ENCODE measurements at regions not wholly inside any gene's neighbourhood (a gene's known extent, or its start where the extent isn't known, plus 50 kb on each side); places are given as distances from the start of the nearest gene placed in this dataset.

- ChIA-PET POLR2A (no interaction called here), CTCF (interaction anchor here in 1 of 2 donors (0.7 kb wide), 1 partner anchor 803 kb away, joined by 5 read pairs; no protein-coding TSS in a partner anchor)
- Mint-ChIP-seq H3K4me3 (no peak overlapping the region), H3K27me3 (no peaks in the 10 kb centered on the region), H3K36me3 (no peaks in the 10 kb centered on the region), H3K27ac (no peak overlapping the region), H3K9me3 (peaks cover 0 to under 1% (median 0%) of the 10 kb centered on the region in 3 donors), H3K4me1 (no peaks in the 10 kb centered on the region)
- H3K27ac ChIP-seq (ENCODE audit: low read length): no peak overlapping the region
- no peaks in the 10 kb centered on the region for H3K36me3 ChIP-seq (ENCODE audit: control insufficient read depth in 2 of 2, extremely low read depth in 1 of 2, insufficient read depth in 1 of 2, low read length in 1 of 2)
- WGBS (ENCODE audit: insufficient coverage): no CpG with 5 or more reads among the region's 6 CpGs
- H3K9me3 ChIP-seq: no peaks in the 10 kb centered on the region
- H3K4me1 ChIP-seq (ENCODE audit: control insufficient read depth in 1 of 2, extremely low read depth in 1 of 2, insufficient read depth in 2 of 2, low read length in 2 of 2): no peaks in the 10 kb centered on the region
- no peak overlapping the region for H3K4me3 ChIP-seq (ENCODE audit: control insufficient read depth in 1 of 2, extremely low read depth in 1 of 2, low read length in 1 of 2)
- ATAC-seq (replicated peaks in 1 of 4) (no peak), DNase-seq (no peak)
- no peaks in the 10 kb centered on the region for H3K27me3 ChIP-seq (replicated peaks in 1 of 2; ENCODE audit: control insufficient read depth in 2 of 2, extremely low read depth in 1 of 2, insufficient read depth in 2 of 2, low read length in 1 of 2)
These were observed 164.5 kb upstream of the E2F7 start for GRCh38 chr12:77229640-77230442.

GRCh38 chr12:77228376-77228775 lies 163.0 kb upstream of the E2F7 start:
- Histone ChIP-seq H3K4me3 (ENCODE audit: control insufficient read depth in 1 of 2, extremely low read depth in 1 of 2, low read length in 1 of 2) (no peak overlapping the region), H3K27me3 (replicated peaks in 1 of 2; ENCODE audit: control insufficient read depth in 2 of 2, extremely low read depth in 1 of 2, insufficient read depth in 2 of 2, low read length in 1 of 2) (no peaks in the 10 kb centered on the region), H3K36me3 (ENCODE audit: control insufficient read depth in 2 of 2, extremely low read depth in 1 of 2, insufficient read depth in 1 of 2, low read length in 1 of 2) (no peaks in the 10 kb centered on the region), H3K9me3 (no peaks in the 10 kb centered on the region), H3K27ac (ENCODE audit: low read length) (no peak overlapping the region), H3K4me1 (ENCODE audit: control insufficient read depth in 1 of 2, extremely low read depth in 1 of 2, insufficient read depth in 2 of 2, low read length in 2 of 2) (no peaks in the 10 kb centered on the region)
- POLR2A ChIA-PET: no interaction called here
- WGBS (ENCODE audit: insufficient coverage): no CpG with 5 or more reads among the region's 1 CpG
- Mint-ChIP-seq H3K27me3 (no peaks in the 10 kb centered on the region), H3K4me3 (no peak overlapping the region), H3K4me1 (no peaks in the 10 kb centered on the region), H3K9me3 (no peaks in the 10 kb centered on the region), H3K27ac (no peak overlapping the region), H3K36me3 (no peaks in the 10 kb centered on the region)
- CTCF ChIA-PET: no interaction called here
- DNase-seq (no peak), ATAC-seq (replicated peaks in 1 of 4) (no peak)

GRCh38 chr12:77226368-77226767 lies 161.0 kb upstream of the E2F7 start:
- no peaks in the 10 kb centered on the region for H3K27me3 ChIP-seq (replicated peaks in 1 of 2; ENCODE audit: control insufficient read depth in 2 of 2, extremely low read depth in 1 of 2, insufficient read depth in 2 of 2, low read length in 1 of 2)
- 83% methylated on average over 1 of the region's 1 CpG for WGBS (ENCODE audit: insufficient coverage)

DNA sequence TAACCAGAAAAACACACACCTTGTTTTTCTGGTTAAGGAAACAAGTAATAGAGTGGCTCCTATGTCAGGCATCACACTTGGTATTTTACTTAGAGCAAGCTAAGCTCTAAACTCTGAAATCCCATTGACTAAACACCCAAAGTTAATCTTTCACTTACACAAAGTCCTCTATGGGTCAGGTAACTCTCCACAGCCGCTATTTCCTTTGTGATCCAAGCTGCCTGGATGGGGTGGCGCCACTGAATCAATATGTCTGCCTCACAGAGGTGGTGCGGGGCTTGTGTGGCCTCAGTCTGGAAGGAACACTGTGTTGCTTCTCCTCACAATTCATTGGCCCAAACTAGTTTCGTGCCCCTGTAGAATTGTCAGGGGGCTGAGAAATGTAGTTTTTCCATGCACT lies 160.0 kb upstream of the E2F7 start:
- Mint-ChIP-seq H3K9me3 (no peaks in the 10 kb centered on the region), H3K4me3 (no peak overlapping the region), H3K4me1 (no peaks in the 10 kb centered on the region), H3K36me3 (no peaks in the 10 kb centered on the region), H3K27me3 (no peaks in the 10 kb centered on the region), H3K27ac (no peak overlapping the region)
- no peaks in the 10 kb centered on the region for H3K36me3 ChIP-seq (ENCODE audit: control insufficient read depth in 2 of 2, extremely low read depth in 1 of 2, insufficient read depth in 1 of 2, low read length in 1 of 2)
- DNase-seq: no peak
- WGBS (ENCODE audit: insufficient coverage): 58% methylated on average over 3 of the region's 4 CpGs
- ChIA-PET POLR2A (no interaction called here), CTCF (no interaction called here)
- H3K4me1 ChIP-seq (ENCODE audit: control insufficient read depth in 1 of 2, extremely low read depth in 1 of 2, insufficient read depth in 2 of 2, low read length in 2 of 2): no peaks in the 10 kb centered on the region
- H3K4me3 ChIP-seq (ENCODE audit: control insufficient read depth in 1 of 2, extremely low read depth in 1 of 2, low read length in 1 of 2): no peak overlapping the region
- no peak for ATAC-seq (replicated peaks in 1 of 4)
- H3K9me3 ChIP-seq: no peaks in the 10 kb centered on the region
- no peaks in the 10 kb centered on the region for H3K27me3 ChIP-seq (replicated peaks in 1 of 2; ENCODE audit: control insufficient read depth in 2 of 2, extremely low read depth in 1 of 2, insufficient read depth in 2 of 2, low read length in 1 of 2)
- no peak overlapping the region for H3K27ac ChIP-seq (ENCODE audit: low read length)

More at GRCh38 chr12:77226368-77226767, 161.0 kb upstream of the E2F7 start:
- POLR2A ChIA-PET: no interaction called here
- Histone ChIP-seq H3K36me3 (ENCODE audit: control insufficient read depth in 2 of 2, extremely low read depth in 1 of 2, insufficient read depth in 1 of 2, low read length in 1 of 2) (no peaks in the 10 kb centered on the region), H3K27ac (ENCODE audit: low read length) (no peak overlapping the region), H3K4me3 (ENCODE audit: control insufficient read depth in 1 of 2, extremely low read depth in 1 of 2, low read length in 1 of 2) (no peak overlapping the region), H3K9me3 (no peaks in the 10 kb centered on the region), H3K4me1 (ENCODE audit: control insufficient read depth in 1 of 2, extremely low read depth in 1 of 2, insufficient read depth in 2 of 2, low read length in 2 of 2) (no peaks in the 10 kb centered on the region)
- Mint-ChIP-seq H3K4me1 (no peaks in the 10 kb centered on the region), H3K9me3 (no peaks in the 10 kb centered on the region), H3K4me3 (no peak overlapping the region), H3K36me3 (no peaks in the 10 kb centered on the region), H3K27ac (no peak overlapping the region), H3K27me3 (no peaks in the 10 kb centered on the region)
- CTCF ChIA-PET: no interaction called here
- ATAC-seq (replicated peaks in 1 of 4) (no peak), DNase-seq (no peak)

GRCh38 chr12:77224346-77224745 lies 159.0 kb upstream of the E2F7 start:
- H3K27ac Mint-ChIP-seq: no peak overlapping the region
- Histone ChIP-seq H3K27me3 (replicated peaks in 1 of 2; ENCODE audit: control insufficient read depth in 2 of 2, extremely low read depth in 1 of 2, insufficient read depth in 2 of 2, low read length in 1 of 2) (no peaks in the 10 kb centered on the region), H3K36me3 (ENCODE audit: control insufficient read depth in 2 of 2, extremely low read depth in 1 of 2, insufficient read depth in 1 of 2, low read length in 1 of 2) (no peaks in the 10 kb centered on the region), H3K27ac (ENCODE audit: low read length) (no peak overlapping the region), H3K4me1 (ENCODE audit: control insufficient read depth in 1 of 2, extremely low read depth in 1 of 2, insufficient read depth in 2 of 2, low read length in 2 of 2) (no peaks in the 10 kb centered on the region), H3K4me3 (ENCODE audit: control insufficient read depth in 1 of 2, extremely low read depth in 1 of 2, low read length in 1 of 2) (no peak overlapping the region), H3K9me3 (no peaks in the 10 kb centered on the region)
- ChIA-PET CTCF (no interaction called here), POLR2A (no interaction called here)
- no peaks in the 10 kb centered on the region for H3K9me3 Mint-ChIP-seq
- H3K36me3 Mint-ChIP-seq: no peaks in the 10 kb centered on the region
- no peaks in the 10 kb centered on the region for H3K4me1 Mint-ChIP-seq
- H3K27me3 Mint-ChIP-seq: no peaks in the 10 kb centered on the region
- no peak for ATAC-seq (replicated peaks in 1 of 4)
- DNase-seq: no peak
- no peak overlapping the region for H3K4me3 Mint-ChIP-seq
- 17% methylated on average over 1 of the region's 2 CpGs for WGBS (ENCODE audit: insufficient coverage)

GRCh38 chr12:77222336-77222735 lies 157.0 kb upstream of the E2F7 start:
- POLR2A ChIA-PET: no interaction called here
- no peaks in the 10 kb centered on the region for H3K27me3 Mint-ChIP-seq
- WGBS (ENCODE audit: insufficient coverage): 94% methylated on average over 2 of the region's 2 CpGs
- Histone ChIP-seq H3K27ac (ENCODE audit: low read length) (no peak overlapping the region), H3K36me3 (ENCODE audit: control insufficient read depth in 2 of 2, extremely low read depth in 1 of 2, insufficient read depth in 1 of 2, low read length in 1 of 2) (no peaks in the 10 kb centered on the region), H3K27me3 (replicated peaks in 1 of 2; ENCODE audit: control insufficient read depth in 2 of 2, extremely low read depth in 1 of 2, insufficient read depth in 2 of 2, low read length in 1 of 2) (no peaks in the 10 kb centered on the region), H3K4me1 (ENCODE audit: control insufficient read depth in 1 of 2, extremely low read depth in 1 of 2, insufficient read depth in 2 of 2, low read length in 2 of 2) (no peaks in the 10 kb centered on the region), H3K4me3 (ENCODE audit: control insufficient read depth in 1 of 2, extremely low read depth in 1 of 2, low read length in 1 of 2) (no peak overlapping the region), H3K9me3 (no peaks in the 10 kb centered on the region)
- H3K4me1 Mint-ChIP-seq: no peaks in the 10 kb centered on the region
- DNase-seq: no peak
- no peaks in the 10 kb centered on the region for H3K36me3 Mint-ChIP-seq
- ATAC-seq (replicated peaks in 1 of 4): no peak
- no peak overlapping the region for H3K27ac Mint-ChIP-seq
- CTCF ChIA-PET: no interaction called here
- H3K4me3 Mint-ChIP-seq: no peak overlapping the region
- no peaks in the 10 kb centered on the region for H3K9me3 Mint-ChIP-seq

- H3K27ac ChIP-seq (ENCODE audit: low read length): no peak overlapping the region
- DNase-seq: no peak
- no CpG with 5 or more reads among the region's 1 CpG for WGBS (ENCODE audit: insufficient coverage)
- no peaks in the 10 kb centered on the region for H3K36me3 ChIP-seq (ENCODE audit: control insufficient read depth in 2 of 2, extremely low read depth in 1 of 2, insufficient read depth in 1 of 2, low read length in 1 of 2)
- no peak for ATAC-seq (replicated peaks in 1 of 4)
- no peaks in the 10 kb centered on the region for H3K36me3 Mint-ChIP-seq
- no peaks in the 10 kb centered on the region for H3K4me1 ChIP-seq (ENCODE audit: control insufficient read depth in 1 of 2, extremely low read depth in 1 of 2, insufficient read depth in 2 of 2, low read length in 2 of 2)
- ChIA-PET POLR2A (no interaction called here), CTCF (no interaction called here)
- no peak overlapping the region for H3K4me3 Mint-ChIP-seq
- no peaks in the 10 kb centered on the region for H3K27me3 ChIP-seq (replicated peaks in 1 of 2; ENCODE audit: control insufficient read depth in 2 of 2, extremely low read depth in 1 of 2, insufficient read depth in 2 of 2, low read length in 1 of 2)
- H3K9me3 ChIP-seq: no peaks in the 10 kb centered on the region
- H3K9me3 Mint-ChIP-seq: peaks cover 0 to 3% (median 2%) of the 10 kb centered on the region in 3 donors
- no peaks in the 10 kb centered on the region for H3K4me1 Mint-ChIP-seq
- no peak overlapping the region for H3K27ac Mint-ChIP-seq
- no peak overlapping the region for H3K4me3 ChIP-seq (ENCODE audit: control insufficient read depth in 1 of 2, extremely low read depth in 1 of 2, low read length in 1 of 2)
- no peaks in the 10 kb centered on the region for H3K27me3 Mint-ChIP-seq
These were observed 155.2 kb upstream of the E2F7 start for GRCh38 chr12:77220586-77220985.

Data from T-cell (primary cell).